ENCODE measurements at regions not wholly inside any gene's neighbourhood (a gene's known extent, or its start where the extent isn't known, plus 50 kb on each side); places are given as distances from the start of the nearest gene placed in this dataset.

DNA sequence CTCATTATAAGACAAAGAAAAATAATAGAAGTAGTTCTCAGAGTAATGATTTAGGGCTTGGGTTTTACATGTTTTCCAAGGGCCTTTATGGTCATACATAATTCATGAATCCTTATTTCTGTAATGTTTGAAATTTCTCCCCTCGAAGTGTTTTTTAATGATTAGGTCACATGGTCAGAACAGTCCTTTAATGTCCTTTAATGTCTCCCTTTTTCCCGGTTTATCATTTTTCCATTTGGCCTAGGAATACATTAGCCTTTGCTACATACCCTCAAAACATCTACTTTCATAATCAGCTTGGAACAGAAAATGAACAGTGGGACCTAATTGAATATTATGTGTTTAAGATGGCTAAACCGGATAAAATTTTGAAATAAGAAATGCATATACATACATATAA is 159.9 kb upstream of the ROBO2 start:
- Mint-ChIP-seq H3K4me3 (no peak overlapping the region), H3K36me3 (ENCODE audit: low read depth) (0 out of 2 replicates have a peak, but pooled peaks cover 5% of the 10 kb centered on the region), H3K27me3 (ENCODE audit: insufficient read depth) (no peaks in the 10 kb centered on the region; the same call in 1 of the 2 replicates), H3K4me1 (ENCODE audit: low read depth) (no peaks in the 10 kb centered on the region), H3K9me3 (peaks cover 35% of the 10 kb centered on the region), H3K27ac (no peak overlapping the region)
- TF ChIP-seq CTCF (IDR thresholded peaks at IDR 0.05) = no peak
- no peak for DNase-seq

GRCh38 chr3:76886761-76887500 is 153.0 kb upstream of the ROBO2 start:
- H3K4me1 Mint-ChIP-seq (ENCODE audit: low read depth) = no peaks in the 10 kb centered on the region
- H3K27me3 Mint-ChIP-seq (ENCODE audit: insufficient read depth) = no peaks in the 10 kb centered on the region
- H3K36me3 Mint-ChIP-seq (ENCODE audit: low read depth) = 0 out of 2 replicates have a peak, but pooled peaks cover 1% of the 10 kb centered on the region
- no peak for DNase-seq
- TF ChIP-seq CTCF (IDR thresholded peaks at IDR 0.05) = no peak
- no peak overlapping the region for H3K27ac Mint-ChIP-seq
- H3K9me3 Mint-ChIP-seq = peaks cover 19% of the 10 kb centered on the region
- no peak overlapping the region for H3K4me3 Mint-ChIP-seq

DNA sequence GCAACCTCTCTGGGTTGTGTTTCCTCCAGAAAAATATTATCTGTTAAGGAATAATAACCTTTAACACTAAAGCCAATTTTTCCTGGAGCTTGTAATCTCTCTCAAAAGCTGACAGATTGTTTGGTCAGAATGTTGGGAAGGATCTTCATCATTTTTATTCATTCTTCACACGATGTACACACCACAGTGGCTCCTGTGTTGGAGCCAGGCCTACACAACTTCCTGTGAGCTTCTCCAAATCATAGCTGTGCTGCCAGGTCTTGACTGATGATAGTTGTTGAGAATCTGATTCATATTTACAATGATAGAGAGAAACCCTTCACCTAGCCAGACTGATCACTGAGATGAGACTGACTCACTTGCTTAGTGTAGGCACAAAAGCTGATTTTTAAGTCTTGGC is 151.0 kb upstream of the ROBO2 start:
- Mint-ChIP-seq H3K36me3 (ENCODE audit: low read depth) (no peaks in the 10 kb centered on the region), H3K4me3 (no peak overlapping the region), H3K9me3 (peaks cover 16% of the 10 kb centered on the region), H3K27ac (no peak overlapping the region), H3K27me3 (ENCODE audit: insufficient read depth) (no peaks in the 10 kb centered on the region), H3K4me1 (ENCODE audit: low read depth) (no peaks in the 10 kb centered on the region)
- TF ChIP-seq CTCF (IDR thresholded peaks at IDR 0.05) = no peak
- no peak for DNase-seq

- no peak for TF ChIP-seq CTCF (IDR thresholded peaks at IDR 0.05)
- peaks cover 16% of the 10 kb centered on the region for H3K9me3 Mint-ChIP-seq
- no peaks in the 10 kb centered on the region for H3K27me3 Mint-ChIP-seq (ENCODE audit: insufficient read depth)
Measured at GRCh38 chr3:76889911-76890310, 150.0 kb upstream of the ROBO2 start.

GRCh38 chr3:76897076-76897475 is 142.8 kb upstream of the ROBO2 start:
- DNase-seq = no peak
- H3K4me3 Mint-ChIP-seq = no peak overlapping the region
- peaks cover 14% of the 10 kb centered on the region for H3K9me3 Mint-ChIP-seq
- no peak overlapping the region for H3K27ac Mint-ChIP-seq
- no peaks in the 10 kb centered on the region for H3K36me3 Mint-ChIP-seq (ENCODE audit: low read depth)
- TF ChIP-seq CTCF (IDR thresholded peaks at IDR 0.05) = no peak
- H3K4me1 Mint-ChIP-seq (ENCODE audit: low read depth) = no peaks in the 10 kb centered on the region
- H3K27me3 Mint-ChIP-seq (ENCODE audit: insufficient read depth) = no peaks in the 10 kb centered on the region

More at GRCh38 chr3:76889911-76890310, 150.0 kb upstream of the ROBO2 start:
- DNase-seq = no peak
- Mint-ChIP-seq H3K36me3 (ENCODE audit: low read depth) (no peaks in the 10 kb centered on the region), H3K4me3 (no peak overlapping the region), H3K4me1 (ENCODE audit: low read depth) (no peaks in the 10 kb centered on the region), H3K27ac (no peak overlapping the region)

Data from HFFc6 (cell line).